Right lobe of liver (tissue), 4 donors: ENCODE measurements at regions not wholly inside any gene's neighbourhood (a gene's known extent, or its start where the extent isn't known, plus 50 kb on each side); places are given as distances from the start of the nearest gene placed in this dataset.

Experiments used
- CTCF ChIP-seq, 4 donors: fragments of 200-600 bp in 3 of 4; fragments of 450-650 bp in 1 of 4; IDR thresholded peaks; one replicate each; pipeline versions ENCODE4 v1.5.1 to v1.8.0; 2016 to 2022; ENCODE audit warnings: antibody characterized with exemption in 4 of 4, mild to moderate bottlenecking in 2 of 4
- POLR2A ChIP-seq: fragments of 450-650 bp; IDR thresholded peaks from one replicate; pipeline ENCODE4 v1.6.1; 2017; ENCODE audit warnings: antibody characterized with exemption, mild to moderate bottlenecking
- donor health status: DM: no; HTN: no; CAD: no.
- donor health status: DM: no; HTN: no; CAD: no.
- donor health status: DM: no; HTN: yes; CAD: no.

- no peak for TF ChIP-seq CTCF (IDR thresholded peaks at IDR 0.05)
- TF ChIP-seq POLR2A: no peak
These were observed 408.8 kb downstream of the OCA2 start for GRCh38 chr15:27690290-27690689.
